H1 (cell line): ENCODE measurements at regions not wholly inside any gene's neighbourhood (a gene's known extent, or its start where the extent isn't known, plus 50 kb on each side); places are given as distances from the start of the nearest gene placed in this dataset.

Source experiments
- CTCF ChIA-PET: fragments of 300-600 bp; sonication (Branson Sonifier 250); formaldehyde crosslinking; loops from one replicate; lab custom pipeline; 2021; ENCODE audit not compliant: partially characterized antibody; lab: Charles Lee
- POLR2A ChIA-PET: fragments of 300-600 bp; sonication (Branson Sonifier 250); formaldehyde crosslinking; loops from one replicate; lab custom pipeline; 2021; ENCODE audit warnings: inconsistent platforms; ENCODE audit not compliant: partially characterized antibody; lab: Charles Lee
- DNase-seq, 2 experiments: peaks; one replicate each; pipeline versions ENCODE4 v3.0.0 to v3.0.0-alpha.2; 2010 to 2022; ENCODE audit warnings: low spot score in 2 of 2, low read depth in 1 of 2, mixed read lengths in 1 of 2
- FAIRE-seq: peaks from 2 replicates; lab custom pipeline; 2011; peaks lifted over from hg19 to GRCh38; lab: Jason Lieb, UNC
- H2AFZ ChIP-seq: 2 replicates; pipeline ENCODE4 v1.8.1; 2012; ENCODE audit warnings: low read length, inconsistent platforms
- H2AK5ac ChIP-seq: 2 replicates; pipeline ENCODE4 v1.6.1; 2013; ENCODE audit warnings: low read depth, low read length
- H2BK120ac ChIP-seq: replicated peaks from 2 replicates; pipeline ENCODE3; 2013; ENCODE audit warnings: low read depth, low read length, inconsistent platforms
- H2BK12ac ChIP-seq: 2 replicates; pipeline ENCODE4 v1.6.1; 2013; ENCODE audit warnings: low read depth, low read length
- H2BK15ac ChIP-seq: 2 replicates; pipeline ENCODE4 v1.6.1; 2013; ENCODE audit warnings: low read length
- H2BK20ac ChIP-seq: 2 replicates; pipeline ENCODE4 v1.6.1; 2013; ENCODE audit warnings: low read length
- H2BK5ac ChIP-seq: 2 replicates; pipeline ENCODE4 v1.6.1; 2013; ENCODE audit warnings: low read depth, low read length
- H3K14ac ChIP-seq: 2 replicates; pipeline ENCODE4 v1.6.1; 2013; ENCODE audit warnings: inconsistent platforms; ENCODE audit not compliant: insufficient read length
- H3K18ac ChIP-seq: 2 replicates; pipeline ENCODE4 v1.6.1; 2013; ENCODE audit warnings: low read length; ENCODE audit errors: extremely low read depth
- H3K23ac ChIP-seq: 2 replicates; pipeline ENCODE4 v1.6.1; 2013; ENCODE audit warnings: inconsistent platforms; ENCODE audit not compliant: insufficient read length
- H3K23me2 ChIP-seq: 2 replicates; pipeline ENCODE4 v1.6.1; 2013; ENCODE audit warnings: low read depth, low read length
- H3K27ac ChIP-seq: 2 replicates; pipeline ENCODE4 v1.6.1; 2011; ENCODE audit warnings: low read depth, low read length, inconsistent platforms
- H3K27me3 ChIP-seq, 4 experiments: replicated peaks in 1 of 4; 1 replicate in 1 of 4; 2 replicates in 3 of 4; pipeline versions ENCODE4 v1.6.1 to v1.8.1; 2011 to 2013; ENCODE audit warnings: low read length in 3 of 4, mild to moderate bottlenecking in 3 of 4, inconsistent platforms in 2 of 4, mixed read lengths in 2 of 4, moderate library complexity in 1 of 4; ENCODE audit not compliant: control insufficient read depth in 3 of 4, insufficient read depth in 3 of 4; ENCODE audit errors: extremely low read depth in 1 of 4
- H3K36me3 ChIP-seq, 4 experiments: 2 replicates each; pipeline versions ENCODE4 v1.6.1 to v1.8.1; 2011 to 2013; ENCODE audit warnings: mild to moderate bottlenecking in 4 of 4, low read length in 3 of 4, moderate library complexity in 2 of 4, control low read depth in 1 of 4, inconsistent platforms in 1 of 4; ENCODE audit not compliant: insufficient read depth in 4 of 4, control insufficient read depth in 2 of 4
- H3K4ac ChIP-seq: replicated peaks from 2 replicates; pipeline ENCODE3; 2013; ENCODE audit warnings: low read length, low read depth, mixed read lengths, inconsistent platforms; ENCODE audit not compliant: insufficient read length
- H3K4me1 ChIP-seq, 4 experiments: replicated peaks in 1 of 4; 1 replicate in 1 of 4; 2 replicates in 3 of 4; pipeline versions ENCODE4 v1.6.1 to v1.8.1; 2011 to 2013; ENCODE audit warnings: low read length in 3 of 4, inconsistent platforms in 2 of 4, mixed read lengths in 1 of 4; ENCODE audit not compliant: insufficient read depth in 4 of 4, control insufficient read depth in 3 of 4
- H3K4me2 ChIP-seq, 2 experiments: 2 replicates each; pipeline versions ENCODE4 v1.6.1 to v1.8.1; 2011 to 2013; ENCODE audit warnings: low read depth in 2 of 2, low read length in 2 of 2, control low read depth in 1 of 2, inconsistent platforms in 1 of 2, mild to moderate bottlenecking in 1 of 2; ENCODE audit not compliant: insufficient read depth in 1 of 2
- H3K4me3 ChIP-seq, 4 experiments: fragments of 200-600, 300-600 bp in 1 of 4; sonication (generic), shearing (Covaris generic), sonication (Bioruptor Twin) in 1 of 4; 2 replicates each; pipeline versions ENCODE4 v1.5.1 to v1.8.1; 2011 to 2016; ENCODE audit warnings: low read length in 4 of 4, low read depth in 3 of 4, control low read depth in 2 of 4, inconsistent platforms in 2 of 4, mild to moderate bottlenecking in 2 of 4, mixed read lengths in 1 of 4, moderate library complexity in 1 of 4; ENCODE audit not compliant: insufficient read depth in 2 of 4; ENCODE audit errors: extremely low read depth in 1 of 4
- H3K56ac ChIP-seq: replicated peaks from 2 replicates; pipeline ENCODE3; 2013; ENCODE audit warnings: low read depth, mild to moderate bottlenecking, mixed read lengths, low read length, inconsistent platforms; ENCODE audit not compliant: insufficient read length
- H3K79me1 ChIP-seq: 2 replicates; pipeline ENCODE4 v1.6.1; 2013; ENCODE audit warnings: low read depth, low read length, control low read depth
- H3K79me2 ChIP-seq, 2 experiments: 2 replicates each; pipeline versions ENCODE4 v1.6.1 to v1.8.1; 2012 to 2013; ENCODE audit warnings: low read length in 2 of 2, mild to moderate bottlenecking in 2 of 2, inconsistent platforms in 1 of 2; ENCODE audit not compliant: insufficient read depth in 2 of 2, control insufficient read depth in 1 of 2
- H3K9ac ChIP-seq, 4 experiments: replicated peaks in 1 of 4; 1 replicate in 1 of 4; 2 replicates in 3 of 4; pipeline versions ENCODE4 v1.6.1 to v1.8.1; 2011 to 2013; ENCODE audit warnings: low read depth in 3 of 4, low read length in 3 of 4, control low read depth in 2 of 4, mild to moderate bottlenecking in 2 of 4, moderate library complexity in 2 of 4, inconsistent platforms in 1 of 4; ENCODE audit errors: extremely low read depth in 1 of 4
- H3K9me3 ChIP-seq, 2 experiments: 2 replicates each; pipeline versions ENCODE4 v1.6.1 to v1.8.1; 2012 to 2013; ENCODE audit warnings: mild to moderate bottlenecking in 2 of 2, moderate library complexity in 2 of 2, control low read depth in 1 of 2, inconsistent platforms in 1 of 2, low read depth in 1 of 2, low read length in 1 of 2, mixed read lengths in 1 of 2; ENCODE audit not compliant: insufficient read depth in 2 of 2
- H4K20me1 ChIP-seq, 2 experiments: replicated peaks in 1 of 2; 2 replicates each; pipeline versions ENCODE3 to v1.8.1; 2011 to 2013; ENCODE audit warnings: inconsistent platforms in 2 of 2, low read length in 2 of 2, mild to moderate bottlenecking in 1 of 2; ENCODE audit not compliant: insufficient read depth in 2 of 2, control insufficient read depth in 1 of 2
- H4K5ac ChIP-seq: 2 replicates; pipeline ENCODE4 v1.6.1; 2013; ENCODE audit warnings: low read length, low read depth, mixed read lengths, inconsistent platforms; ENCODE audit not compliant: insufficient read length
- H4K8ac ChIP-seq: 2 replicates; pipeline ENCODE4 v1.8.0; 2013; ENCODE audit warnings: mild to moderate bottlenecking, moderate library complexity, low read length, inconsistent platforms; ENCODE audit not compliant: insufficient read depth; ENCODE audit errors: extremely low read depth
- H4K91ac ChIP-seq: replicated peaks from 2 replicates; pipeline ENCODE3; 2013; ENCODE audit warnings: low read length, mixed read lengths, inconsistent platforms; ENCODE audit not compliant: insufficient read length
- CREB1 ChIP-seq: IDR thresholded peaks from 2 replicates; pipeline ENCODE4 v1.6.1; 2012; ENCODE audit warnings: inconsistent platforms
- EP300 ChIP-seq, 2 experiments: IDR thresholded peaks; 1 replicate in 1 of 2; 2 replicates in 1 of 2; pipeline ENCODE4 v1.6.1; 2011 to 2012; ENCODE audit warnings: low read depth in 2 of 2, low read length in 2 of 2, mild to moderate bottlenecking in 2 of 2, borderline replicate concordance in 1 of 2, inconsistent platforms in 1 of 2, moderate library complexity in 1 of 2
- GTF2F1 ChIP-seq: IDR thresholded peaks from 2 replicates; pipeline ENCODE4 v1.6.1; 2012; ENCODE audit warnings: low read depth, low read length, improper control_type of control experiment, borderline replicate concordance
- HDAC2 ChIP-seq, 2 experiments: fragments of 300-600 bp in 1 of 2; sonication (generic) in 1 of 2; IDR thresholded peaks; 2 replicates each; pipeline ENCODE4 v1.6.1; 2011 to 2012; ENCODE audit warnings: low read depth in 2 of 2, low read length in 2 of 2, mild to moderate bottlenecking in 2 of 2, moderate library complexity in 2 of 2, borderline replicate concordance in 1 of 2, inconsistent platforms in 1 of 2
- RXRA ChIP-seq: IDR thresholded peaks from 2 replicates; pipeline ENCODE4 v1.6.1; 2011; ENCODE audit warnings: low read depth, mild to moderate bottlenecking, low read length, moderate library complexity; ENCODE audit not compliant: insufficient read depth
- TBP ChIP-seq: IDR thresholded peaks from 2 replicates; pipeline ENCODE4 v1.6.1; 2011; ENCODE audit warnings: low read depth, low read length, improper control_type of control experiment
- WGBS, 2 experiments: shearing (Covaris generic) in 1 of 2; methylation state at CpG; one replicate each; pipeline versions ENCODE4 v1.1.6 to v1.1.7; 2013 to 2015; ENCODE audit warnings: low lambda C conversion rate in 2 of 2, mixed read lengths in 2 of 2, inconsistent platforms in 1 of 2, low coverage in 1 of 2, missing lambda C conversion rate in 1 of 2; ENCODE audit not compliant: insufficient replicate concordance in 2 of 2, insufficient coverage in 1 of 2, insufficient read length in 1 of 2; ENCODE audit errors: extremely low coverage in 1 of 2, missing lambda C conversion rate in 1 of 2; 5-methylcytosine and 5-hydroxymethylcytosine counted together
- TF ChIP-seq, protein P1 (sequence below): IDR thresholded peaks from 2 replicates; pipeline ENCODE4 v1.6.1; 2012; ENCODE audit warnings: inconsistent platforms
- TF ChIP-seq, protein P2 (sequence below), 3 experiments: IDR thresholded peaks; 1 replicate in 2 of 3; 2 replicates in 1 of 3; pipeline versions ENCODE4 v1.5.1 to v1.6.1; 2011; ENCODE audit warnings: low read length in 3 of 3, mild to moderate bottlenecking in 3 of 3, inconsistent platforms in 2 of 3, low read depth in 1 of 3, moderate library complexity in 1 of 3; ENCODE audit not compliant: insufficient read depth in 1 of 3; ENCODE audit errors: control extremely low read depth in 1 of 3

DNA sequence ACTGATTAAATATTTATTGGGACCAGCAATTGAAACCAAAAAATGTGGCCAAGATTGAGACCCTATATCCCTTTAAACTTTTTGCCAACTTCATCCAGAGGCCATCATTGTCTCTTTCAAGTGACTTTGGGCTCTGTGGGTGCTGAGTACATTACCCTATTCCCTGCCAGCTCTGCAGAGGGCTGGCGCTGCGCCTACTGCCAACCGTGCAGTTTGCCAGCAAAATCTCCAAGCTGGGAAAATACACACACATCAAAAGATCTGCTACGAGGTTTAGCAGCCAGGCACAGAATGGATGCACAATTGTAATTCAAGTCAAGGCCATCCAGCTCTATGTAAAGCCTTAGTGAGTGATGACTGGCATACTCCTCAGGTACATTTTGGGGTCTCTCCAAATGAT is 125.0 kb downstream of the CBLN4 start:
- H3K79me1 ChIP-seq = no peaks in the 10 kb centered on the region
- H3K36me3 ChIP-seq = no peaks in the 10 kb centered on the region
- no peak overlapping the region for H3K18ac ChIP-seq
- H3K14ac ChIP-seq = no peak overlapping the region
- no peak overlapping the region for H2BK12ac ChIP-seq
- H3K27ac ChIP-seq = no peak overlapping the region
- no peaks in the 10 kb centered on the region for H3K4me1 ChIP-seq
- POLR2A ChIA-PET = no interaction called here
- no peak overlapping the region for H3K4me2 ChIP-seq
- DNase-seq (no peak), FAIRE-seq (no peak)
- H3K4me3 ChIP-seq = no peak overlapping the region
- H3K9ac ChIP-seq = no peak overlapping the region
- no peak overlapping the region for H4K5ac ChIP-seq
- no peak overlapping the region for H3K4ac ChIP-seq
- TF ChIP-seq HDAC2 (IDR thresholded peaks at IDR 0.05; ENCODE audit: borderline replicate concordance in 1 of 2, low read depth in 2 of 2, low read length in 2 of 2) (no peak), CREB1 (no peak), EP300 (IDR thresholded peaks at IDR 0.05; ENCODE audit: borderline replicate concordance in 1 of 2, low read depth in 2 of 2, low read length in 2 of 2) (no peak), GTF2F1 (no peak), TBP (no peak), RXRA (no peak)
- TF ChIP-seq, protein P1, sequence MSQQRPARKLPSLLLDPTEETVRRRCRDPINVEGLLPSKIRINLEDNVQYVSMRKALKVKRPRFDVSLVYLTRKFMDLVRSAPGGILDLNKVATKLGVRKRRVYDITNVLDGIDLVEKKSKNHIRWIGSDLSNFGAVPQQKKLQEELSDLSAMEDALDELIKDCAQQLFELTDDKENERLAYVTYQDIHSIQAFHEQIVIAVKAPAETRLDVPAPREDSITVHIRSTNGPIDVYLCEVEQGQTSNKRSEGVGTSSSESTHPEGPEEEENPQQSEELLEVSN = no peak
- TF ChIP-seq, protein P2, sequence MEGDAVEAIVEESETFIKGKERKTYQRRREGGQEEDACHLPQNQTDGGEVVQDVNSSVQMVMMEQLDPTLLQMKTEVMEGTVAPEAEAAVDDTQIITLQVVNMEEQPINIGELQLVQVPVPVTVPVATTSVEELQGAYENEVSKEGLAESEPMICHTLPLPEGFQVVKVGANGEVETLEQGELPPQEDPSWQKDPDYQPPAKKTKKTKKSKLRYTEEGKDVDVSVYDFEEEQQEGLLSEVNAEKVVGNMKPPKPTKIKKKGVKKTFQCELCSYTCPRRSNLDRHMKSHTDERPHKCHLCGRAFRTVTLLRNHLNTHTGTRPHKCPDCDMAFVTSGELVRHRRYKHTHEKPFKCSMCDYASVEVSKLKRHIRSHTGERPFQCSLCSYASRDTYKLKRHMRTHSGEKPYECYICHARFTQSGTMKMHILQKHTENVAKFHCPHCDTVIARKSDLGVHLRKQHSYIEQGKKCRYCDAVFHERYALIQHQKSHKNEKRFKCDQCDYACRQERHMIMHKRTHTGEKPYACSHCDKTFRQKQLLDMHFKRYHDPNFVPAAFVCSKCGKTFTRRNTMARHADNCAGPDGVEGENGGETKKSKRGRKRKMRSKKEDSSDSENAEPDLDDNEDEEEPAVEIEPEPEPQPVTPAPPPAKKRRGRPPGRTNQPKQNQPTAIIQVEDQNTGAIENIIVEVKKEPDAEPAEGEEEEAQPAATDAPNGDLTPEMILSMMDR (IDR thresholded peaks at IDR 0.05; ENCODE audit: control extremely low read depth in 1 of 3, insufficient read depth in 1 of 3, low read depth in 1 of 3, low read length in 3 of 3) = no peak
- TF ChIP-seq, all 59 proteins: peak for 0
- Histone ChIP-seq H3K27me3 (no peaks in the 10 kb centered on the region), H3K79me2 (no peaks in the 10 kb centered on the region), H2BK120ac (no peak overlapping the region), H2AFZ (no peak overlapping the region), H3K23ac (no peak overlapping the region), H2BK15ac (no peak overlapping the region), H2BK20ac (no peak overlapping the region), H4K91ac (no peak overlapping the region), H3K23me2 (no peaks in the 10 kb centered on the region), H4K20me1 (no peaks in the 10 kb centered on the region), H3K9me3 (peaks cover 16 to 21% of the 10 kb centered on the region in 2 experiments; a peak in 2 of 4 replicates), H2AK5ac (no peak overlapping the region), H4K8ac (no peak overlapping the region), H2BK5ac (no peak overlapping the region), H3K56ac (no peak overlapping the region)
- WGBS, 2 experiments = 96% methylated on average over 4 of the region's 4 CpGs; no CpG with 5 or more reads in 1 of the 2 experiments
- CTCF ChIA-PET = no interaction called here
